SK-N-SH (cell line): ENCODE measurements at regions not wholly inside any gene's neighbourhood (a gene's known extent, or its start where the extent isn't known, plus 50 kb on each side); places are given as distances from the start of the nearest gene placed in this dataset.

Experiments used
- CTCF ChIA-PET: fragments of 300-600, 350-600 bp; formaldehyde crosslinking; extraction: SDS; loops from one replicate; lab custom pipeline; 2021; lab: Yijun Ruan, JAX
- POLR2A ChIA-PET: fragments of 350-600 bp; sonication (Branson Sonifier 250); formaldehyde crosslinking; extraction: SDS; loops from one replicate; lab custom pipeline; 2020; ENCODE audit warnings: antibody characterized with exemption, inconsistent platforms; lab: Yijun Ruan, JAX
- DNase-seq: peaks from one replicate; pipeline ENCODE4 v3.0.0; 2012
- H2AFZ ChIP-seq: fragments of 200-600 bp; sonication (generic); 2 replicates; pipeline ENCODE4 v1.8.1; 2016; ENCODE audit warnings: antibody characterized with exemption, mild to moderate bottlenecking, low read depth
- H3F3A ChIP-seq: fragments of 200-600 bp; sonication (generic); replicated peaks from 2 replicates; pipeline ENCODE3; 2016; ENCODE audit warnings: antibody characterized with exemption, mild to moderate bottlenecking; ENCODE audit not compliant: insufficient read depth
- H3K27ac ChIP-seq, 2 experiments: fragments of 200-500 bp in 1 of 2; fragments of 200-600 bp in 1 of 2; sonication (Bioruptor generic) in 1 of 2; sonication (generic), shearing (Covaris generic) in 1 of 2; 2 replicates each; pipeline versions ENCODE4 v1.5.1 to v1.6.1; 2014 to 2016; ENCODE audit warnings: low read depth in 2 of 2, inconsistent platforms in 1 of 2, low read length in 1 of 2, mild to moderate bottlenecking in 1 of 2, mixed read lengths in 1 of 2
- H3K27me3 ChIP-seq: fragments of 200-600 bp; sonication (generic), shearing (Covaris generic); 2 replicates; pipeline ENCODE4 v1.6.1; 2016; ENCODE audit warnings: mixed run types; ENCODE audit not compliant: insufficient read depth
- H3K36me3 ChIP-seq, 2 experiments: fragments of 200-500 bp in 1 of 2; fragments of 200-600 bp in 1 of 2; sonication (Bioruptor generic) in 1 of 2; sonication (generic) in 1 of 2; replicated peaks in 1 of 2; 2 replicates each; pipeline versions ENCODE3 to v1.5.1; 2014 to 2016; ENCODE audit warnings: low read length in 1 of 2, mild to moderate bottlenecking in 1 of 2; ENCODE audit not compliant: insufficient read depth in 2 of 2, control insufficient read depth in 1 of 2
- H3K4me1 ChIP-seq, 2 experiments: fragments of 200-500 bp in 1 of 2; fragments of 200-600 bp in 1 of 2; sonication (Bioruptor generic) in 1 of 2; sonication (generic), shearing (Covaris generic) in 1 of 2; 2 replicates each; pipeline versions ENCODE4 v1.5.1 to v1.6.1; 2014 to 2016; ENCODE audit warnings: low read depth in 1 of 2, low read length in 1 of 2, mixed run types in 1 of 2; ENCODE audit not compliant: insufficient read depth in 2 of 2, control insufficient read depth in 1 of 2
- H3K4me2 ChIP-seq: fragments of 200-600 bp; sonication (generic), shearing (Covaris generic); 2 replicates; pipeline ENCODE4 v1.6.1; 2017; ENCODE audit warnings: mixed run types
- H3K4me3 ChIP-seq, 2 experiments: fragments of 200-500 bp in 1 of 2; fragments of 200-600 bp in 1 of 2; sonication (Bioruptor generic) in 1 of 2; sonication (generic), shearing (Covaris generic) in 1 of 2; 2 replicates each; pipeline versions ENCODE4 v1.5.1 to v1.8.1; 2014 to 2016; ENCODE audit warnings: low read depth in 2 of 2, inconsistent platforms in 1 of 2, low read length in 1 of 2, mild to moderate bottlenecking in 1 of 2, mixed read lengths in 1 of 2, moderate library complexity in 1 of 2
- H3K79me2 ChIP-seq: fragments of 200-600 bp; sonication (generic); 2 replicates; pipeline ENCODE4 v1.8.1; 2017; ENCODE audit warnings: mild to moderate bottlenecking; ENCODE audit not compliant: insufficient read depth
- H3K9ac ChIP-seq: fragments of 200-600 bp; sonication (generic); 2 replicates; pipeline ENCODE4 v1.6.1; 2017; ENCODE audit warnings: mixed run types
- H3K9me2 ChIP-seq: fragments of 200-600 bp; sonication (generic); 2 replicates; pipeline ENCODE4 v1.6.1; 2017; ENCODE audit warnings: mixed run types
- H3K9me3 ChIP-seq: fragments of 200-600 bp; sonication (generic); 2 replicates; pipeline ENCODE4 v1.6.1; 2017; ENCODE audit warnings: mixed run types, mild to moderate bottlenecking, moderate library complexity
- H4K20me1 ChIP-seq: fragments of 200-600 bp; sonication (generic); 2 replicates; pipeline ENCODE4 v1.6.1; 2017; ENCODE audit warnings: mild to moderate bottlenecking, mixed run types; ENCODE audit not compliant: insufficient read depth
- EZH2phosphoT487 ChIP-seq: fragments of 200-600 bp; sonication (generic); IDR thresholded peaks from 2 replicates; pipeline ENCODE4 v1.6.1; 2017; ENCODE audit warnings: low read depth, mixed run types, mild to moderate bottlenecking, antibody characterized with exemption, moderate library complexity, borderline replicate concordance
- FOXM1 ChIP-seq: IDR thresholded peaks from 2 replicates; pipeline ENCODE4 v1.4.0; 2012; ENCODE audit warnings: low read depth, mild to moderate bottlenecking
- GATA2 ChIP-seq: sonication (generic); formaldehyde crosslinking; IDR thresholded peaks from 2 replicates; pipeline ENCODE4 v1.5.0; 2020; ENCODE audit warnings: mild to moderate bottlenecking, missing genetic modification reagents
- MEF2A ChIP-seq: IDR thresholded peaks from 2 replicates; pipeline ENCODE4 v1.4.0; 2012; ENCODE audit warnings: low read depth, borderline replicate concordance
- MXI1 ChIP-seq: IDR thresholded peaks from 2 replicates; pipeline ENCODE4 v1.6.1; 2012; ENCODE audit warnings: mild to moderate bottlenecking, low read depth, low read length, improper control_type of control experiment
- RCOR1 ChIP-seq: fragments of 150-350 bp; IDR thresholded peaks from 2 replicates; pipeline ENCODE4 v1.6.1; 2017; ENCODE audit warnings: antibody characterized with exemption, low read length
- SIN3A ChIP-seq: IDR thresholded peaks from 2 replicates; pipeline ENCODE4 v1.6.1; 2012; ENCODE audit warnings: low read depth, mild to moderate bottlenecking, low read length, moderate library complexity, borderline replicate concordance
- SMC3 ChIP-seq: IDR thresholded peaks from 2 replicates; pipeline ENCODE4 v1.6.1; 2012; ENCODE audit warnings: low read depth, low read length, improper control_type of control experiment
- TAF1 ChIP-seq: IDR thresholded peaks from 2 replicates; pipeline ENCODE4 v1.6.1; 2012; ENCODE audit warnings: low read depth, mild to moderate bottlenecking, low read length, moderate library complexity, borderline replicate concordance
- TCF12 ChIP-seq: IDR thresholded peaks from 2 replicates; pipeline ENCODE4 v1.4.0; 2012
- TEAD4 ChIP-seq: IDR thresholded peaks from 2 replicates; pipeline ENCODE4 v1.4.0; 2012; ENCODE audit warnings: mild to moderate bottlenecking, borderline replicate concordance; ENCODE audit not compliant: insufficient read depth
- WGBS: methylation state at CpG from one replicate; pipeline ENCODE4 v1.1.6; 2017; ENCODE audit warnings: low lambda C conversion rate; 5-methylcytosine and 5-hydroxymethylcytosine counted together
- TF ChIP-seq, protein P1 (sequence below): IDR thresholded peaks from 2 replicates; pipeline ENCODE4 v1.6.1; 2012; ENCODE audit warnings: mild to moderate bottlenecking, low read depth, low read length, moderate library complexity
- TF ChIP-seq, protein P2 (sequence below): IDR thresholded peaks from 2 replicates; pipeline ENCODE4 v1.4.0; 2012; ENCODE audit warnings: low read depth, borderline replicate concordance
- TF ChIP-seq, protein P3 (sequence below): IDR thresholded peaks from 2 replicates; pipeline ENCODE4 v1.4.0; 2012; ENCODE audit warnings: low read depth, borderline replicate concordance

DNA sequence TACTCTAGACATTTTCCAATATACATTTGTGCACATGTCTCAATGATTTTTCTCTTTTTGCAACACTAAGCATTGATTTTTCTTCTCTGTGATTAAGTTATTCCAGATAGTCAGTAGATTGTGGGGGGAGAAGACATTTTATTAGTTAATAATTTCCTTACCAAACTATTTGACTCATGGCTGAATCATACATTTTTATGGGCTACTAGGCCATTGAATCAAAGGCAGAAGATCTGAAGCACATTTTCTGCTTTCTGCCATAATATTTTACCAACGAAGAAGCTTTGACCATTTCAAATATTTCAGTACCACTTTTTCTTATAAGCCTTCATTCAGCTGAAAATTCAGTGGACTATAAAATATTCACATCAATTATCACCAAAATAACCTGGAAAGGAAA, 175.6 kb downstream of the IRX2 start (continued):
- TF ChIP-seq, protein P1, sequence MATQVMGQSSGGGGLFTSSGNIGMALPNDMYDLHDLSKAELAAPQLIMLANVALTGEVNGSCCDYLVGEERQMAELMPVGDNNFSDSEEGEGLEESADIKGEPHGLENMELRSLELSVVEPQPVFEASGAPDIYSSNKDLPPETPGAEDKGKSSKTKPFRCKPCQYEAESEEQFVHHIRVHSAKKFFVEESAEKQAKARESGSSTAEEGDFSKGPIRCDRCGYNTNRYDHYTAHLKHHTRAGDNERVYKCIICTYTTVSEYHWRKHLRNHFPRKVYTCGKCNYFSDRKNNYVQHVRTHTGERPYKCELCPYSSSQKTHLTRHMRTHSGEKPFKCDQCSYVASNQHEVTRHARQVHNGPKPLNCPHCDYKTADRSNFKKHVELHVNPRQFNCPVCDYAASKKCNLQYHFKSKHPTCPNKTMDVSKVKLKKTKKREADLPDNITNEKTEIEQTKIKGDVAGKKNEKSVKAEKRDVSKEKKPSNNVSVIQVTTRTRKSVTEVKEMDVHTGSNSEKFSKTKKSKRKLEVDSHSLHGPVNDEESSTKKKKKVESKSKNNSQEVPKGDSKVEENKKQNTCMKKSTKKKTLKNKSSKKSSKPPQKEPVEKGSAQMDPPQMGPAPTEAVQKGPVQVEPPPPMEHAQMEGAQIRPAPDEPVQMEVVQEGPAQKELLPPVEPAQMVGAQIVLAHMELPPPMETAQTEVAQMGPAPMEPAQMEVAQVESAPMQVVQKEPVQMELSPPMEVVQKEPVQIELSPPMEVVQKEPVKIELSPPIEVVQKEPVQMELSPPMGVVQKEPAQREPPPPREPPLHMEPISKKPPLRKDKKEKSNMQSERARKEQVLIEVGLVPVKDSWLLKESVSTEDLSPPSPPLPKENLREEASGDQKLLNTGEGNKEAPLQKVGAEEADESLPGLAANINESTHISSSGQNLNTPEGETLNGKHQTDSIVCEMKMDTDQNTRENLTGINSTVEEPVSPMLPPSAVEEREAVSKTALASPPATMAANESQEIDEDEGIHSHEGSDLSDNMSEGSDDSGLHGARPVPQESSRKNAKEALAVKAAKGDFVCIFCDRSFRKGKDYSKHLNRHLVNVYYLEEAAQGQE, result no peak
- TF ChIP-seq TAF1, result no peak
- TF ChIP-seq EZH2phosphoT487, result no peak
- TF ChIP-seq TEAD4, result no peak

DNA sequence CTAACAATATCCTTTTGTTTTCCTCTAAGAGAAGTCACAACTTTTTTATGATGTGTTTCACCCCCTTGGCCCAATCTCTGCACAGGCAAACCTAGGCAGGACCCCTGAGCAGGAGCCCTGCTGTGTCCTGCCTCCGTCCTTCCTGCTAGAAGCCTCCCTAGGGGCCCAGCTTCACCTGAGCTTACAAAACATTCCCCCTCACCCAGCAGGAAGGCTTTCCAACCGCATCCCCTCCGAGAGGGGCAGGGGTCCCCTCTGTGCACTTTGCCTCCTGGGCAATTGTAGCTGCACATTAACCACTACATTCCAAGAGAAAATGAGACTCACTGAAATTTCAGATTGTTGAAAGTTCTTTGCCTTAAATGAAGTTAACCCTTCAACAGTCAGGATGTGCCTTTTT, 176.2 kb downstream of the IRX2 start:
- no peaks in the 10 kb centered on the region for H3K79me2 ChIP-seq
- 0% methylated on average over 3 of the region's 3 CpGs for WGBS
- POLR2A ChIA-PET, result no interaction called here

DNA sequence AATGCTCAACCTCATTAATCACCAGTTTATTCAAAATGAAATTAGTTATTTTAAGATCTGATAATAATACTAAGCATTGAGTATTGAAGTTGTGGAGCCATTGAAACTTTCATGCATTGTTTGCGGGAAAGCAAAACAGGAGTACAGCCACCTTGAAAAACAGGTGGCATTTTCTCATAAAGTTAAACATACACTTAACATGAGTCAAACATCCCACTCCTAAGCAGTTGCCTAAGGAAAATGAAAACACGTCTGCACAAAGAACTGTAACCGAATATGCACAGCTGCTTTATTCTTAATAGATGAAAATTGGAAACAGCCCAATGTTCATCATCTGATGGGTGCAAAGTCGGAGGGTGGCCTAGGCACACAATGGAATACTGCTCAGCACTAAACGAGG, 177.3 kb downstream of the IRX2 start:
- WGBS, result 2% methylated on average over 5 of the region's 5 CpGs
- Histone ChIP-seq H3K4me1 (no peaks in the 10 kb centered on the region), H3F3A (no peaks in the 10 kb centered on the region), H3K36me3 (no peaks in the 10 kb centered on the region), H3K79me2 (no peaks in the 10 kb centered on the region), H3K27me3 (no peaks in the 10 kb centered on the region), H3K9me2 (no peaks in the 10 kb centered on the region), H3K9me3 (no peaks in the 10 kb centered on the region), H3K27ac (no peak overlapping the region), H3K4me3 (no peak overlapping the region), H4K20me1 (no peaks in the 10 kb centered on the region), H2AFZ (no peak overlapping the region), H3K4me2 (no peak overlapping the region), H3K9ac (no peak overlapping the region)
- TF ChIP-seq TCF12 (no peak), SMC3 (no peak), TAF1 (no peak)
- TF ChIP-seq, protein P2, sequence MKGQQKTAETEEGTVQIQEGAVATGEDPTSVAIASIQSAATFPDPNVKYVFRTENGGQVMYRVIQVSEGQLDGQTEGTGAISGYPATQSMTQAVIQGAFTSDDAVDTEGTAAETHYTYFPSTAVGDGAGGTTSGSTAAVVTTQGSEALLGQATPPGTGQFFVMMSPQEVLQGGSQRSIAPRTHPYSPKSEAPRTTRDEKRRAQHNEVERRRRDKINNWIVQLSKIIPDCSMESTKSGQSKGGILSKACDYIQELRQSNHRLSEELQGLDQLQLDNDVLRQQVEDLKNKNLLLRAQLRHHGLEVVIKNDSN, result no peak
- TF ChIP-seq, protein P3, sequence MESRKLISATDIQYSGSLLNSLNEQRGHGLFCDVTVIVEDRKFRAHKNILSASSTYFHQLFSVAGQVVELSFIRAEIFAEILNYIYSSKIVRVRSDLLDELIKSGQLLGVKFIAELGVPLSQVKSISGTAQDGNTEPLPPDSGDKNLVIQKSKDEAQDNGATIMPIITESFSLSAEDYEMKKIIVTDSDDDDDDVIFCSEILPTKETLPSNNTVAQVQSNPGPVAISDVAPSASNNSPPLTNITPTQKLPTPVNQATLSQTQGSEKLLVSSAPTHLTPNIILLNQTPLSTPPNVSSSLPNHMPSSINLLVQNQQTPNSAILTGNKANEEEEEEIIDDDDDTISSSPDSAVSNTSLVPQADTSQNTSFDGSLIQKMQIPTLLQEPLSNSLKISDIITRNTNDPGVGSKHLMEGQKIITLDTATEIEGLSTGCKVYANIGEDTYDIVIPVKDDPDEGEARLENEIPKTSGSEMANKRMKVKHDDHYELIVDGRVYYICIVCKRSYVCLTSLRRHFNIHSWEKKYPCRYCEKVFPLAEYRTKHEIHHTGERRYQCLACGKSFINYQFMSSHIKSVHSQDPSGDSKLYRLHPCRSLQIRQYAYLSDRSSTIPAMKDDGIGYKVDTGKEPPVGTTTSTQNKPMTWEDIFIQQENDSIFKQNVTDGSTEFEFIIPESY, result no peak
- ChIA-PET POLR2A (no interaction called here), CTCF (interaction anchor here (1.4 kb wide), 1 partner anchor 9 kb away, joined by 4 read pairs; no protein-coding TSS in a partner anchor)
- no peak for DNase-seq

More for the DNA sequence above, 176.2 kb downstream of the IRX2 start:
- Histone ChIP-seq H3K9me3 (no peaks in the 10 kb centered on the region), H2AFZ (no peak overlapping the region), H3K4me3 (no peak overlapping the region), H3K27ac (no peak overlapping the region), H3K4me2 (no peak overlapping the region), H3K9ac (no peak overlapping the region), H3K36me3 (no peaks in the 10 kb centered on the region), H3K27me3 (no peaks in the 10 kb centered on the region), H3K9me2 (no peaks in the 10 kb centered on the region), H3F3A (no peaks in the 10 kb centered on the region), H3K4me1 (no peaks in the 10 kb centered on the region), H4K20me1 (no peaks in the 10 kb centered on the region)
- CTCF ChIA-PET, result no interaction called here
- DNase-seq, result no peak
- TF ChIP-seq GATA2 (CRISPR knock-in tag) (no peak), RCOR1 (no peak), FOXM1 (no peak), TAF1 (no peak), SIN3A (no peak), MEF2A (no peak), MXI1 (no peak)
- TF ChIP-seq, protein P2, result no peak
